Ovary (tissue), 3 donors: ENCODE measurements at regions not wholly inside any gene's neighbourhood (a gene's known extent, or its start where the extent isn't known, plus 50 kb on each side); places are given as distances from the start of the nearest gene placed in this dataset.

Experiments used
- EP300 ChIP-seq: sonication (generic); formaldehyde crosslinking; IDR thresholded peaks from one replicate; pipeline ENCODE4 v1.6.1; 2017; ENCODE audit warnings: antibody characterized with exemption
- POLR2A ChIP-seq: fragments of 450-650 bp; IDR thresholded peaks from one replicate; pipeline ENCODE4 v1.6.1; 2017; ENCODE audit warnings: antibody characterized with exemption, mild to moderate bottlenecking, moderate library complexity
- TF ChIP-seq, protein P1 (sequence below), 3 donors: fragments of 450-650 bp in 2 of 3; fragments of 200-600 bp in 1 of 3; IDR thresholded peaks; one replicate each; pipeline versions ENCODE4 v1.5.1 to v1.8.0; 2016 to 2022; ENCODE audit warnings: antibody characterized with exemption in 3 of 3, mild to moderate bottlenecking in 1 of 3
- donor health status: DM: no; HTN: no; CAD: no.

DNA sequence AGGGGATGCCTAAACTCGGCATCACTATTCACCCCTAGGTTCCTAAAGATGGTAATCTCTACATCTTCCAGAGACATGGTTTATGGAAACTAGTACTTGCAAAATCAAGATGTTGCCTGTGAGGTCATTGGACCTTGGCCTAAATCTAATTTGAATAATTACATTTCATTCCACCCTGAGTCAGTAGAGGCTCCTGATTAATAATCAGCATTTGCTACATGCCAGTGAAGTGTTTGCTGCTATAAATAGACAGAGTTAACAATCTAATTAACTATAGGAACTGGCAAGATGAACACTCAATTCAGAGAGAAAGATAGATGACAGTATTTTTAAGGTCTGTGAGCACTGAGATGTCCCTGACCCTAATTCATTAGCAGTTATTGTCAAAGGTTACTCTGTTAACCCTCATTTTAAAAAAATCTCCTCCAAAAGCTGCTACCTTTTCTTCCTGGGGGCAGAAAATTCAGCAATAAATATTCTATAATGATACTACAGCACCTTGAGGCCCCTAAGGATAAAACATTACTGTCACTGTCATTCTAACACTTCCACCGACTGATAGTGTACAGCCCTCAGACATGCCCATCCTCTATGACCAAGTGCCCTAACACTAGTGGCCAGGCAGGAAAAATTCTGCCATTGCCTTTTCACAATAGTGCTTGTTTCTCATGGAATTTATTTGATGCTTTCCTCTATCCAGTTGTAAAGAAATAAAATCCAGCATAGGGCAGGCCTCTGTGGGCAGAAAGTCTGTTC is 65.7 kb upstream of the CCDC196 start:
- TF ChIP-seq, protein P1, sequence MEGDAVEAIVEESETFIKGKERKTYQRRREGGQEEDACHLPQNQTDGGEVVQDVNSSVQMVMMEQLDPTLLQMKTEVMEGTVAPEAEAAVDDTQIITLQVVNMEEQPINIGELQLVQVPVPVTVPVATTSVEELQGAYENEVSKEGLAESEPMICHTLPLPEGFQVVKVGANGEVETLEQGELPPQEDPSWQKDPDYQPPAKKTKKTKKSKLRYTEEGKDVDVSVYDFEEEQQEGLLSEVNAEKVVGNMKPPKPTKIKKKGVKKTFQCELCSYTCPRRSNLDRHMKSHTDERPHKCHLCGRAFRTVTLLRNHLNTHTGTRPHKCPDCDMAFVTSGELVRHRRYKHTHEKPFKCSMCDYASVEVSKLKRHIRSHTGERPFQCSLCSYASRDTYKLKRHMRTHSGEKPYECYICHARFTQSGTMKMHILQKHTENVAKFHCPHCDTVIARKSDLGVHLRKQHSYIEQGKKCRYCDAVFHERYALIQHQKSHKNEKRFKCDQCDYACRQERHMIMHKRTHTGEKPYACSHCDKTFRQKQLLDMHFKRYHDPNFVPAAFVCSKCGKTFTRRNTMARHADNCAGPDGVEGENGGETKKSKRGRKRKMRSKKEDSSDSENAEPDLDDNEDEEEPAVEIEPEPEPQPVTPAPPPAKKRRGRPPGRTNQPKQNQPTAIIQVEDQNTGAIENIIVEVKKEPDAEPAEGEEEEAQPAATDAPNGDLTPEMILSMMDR (IDR thresholded peaks at IDR 0.05), result no peak
- TF ChIP-seq POLR2A, result no peak
- TF ChIP-seq EP300, result no peak
